PC-3 (cell line): ENCODE measurements at regions not wholly inside any gene's neighbourhood (a gene's known extent, or its start where the extent isn't known, plus 50 kb on each side); places are given as distances from the start of the nearest gene placed in this dataset.

Experiments used
- ATAC-seq: fragments of 200-7000 bp; cut with Tn5 transposase; 2 replicates; pipeline ENCODE4 v1.9.1; 2020; ENCODE audit warnings: mild to moderate bottlenecking, moderate library complexity
- BruUV-seq: library from RNA; stranded (reverse); fragments of 400-500 nt; replicated peaks from 2 replicates; lab custom pipeline; 2021; lab: Mats Ljungman, UMichigan
- CTCF ChIA-PET: fragments of 300-600 bp; sonication (Branson Sonifier 250); formaldehyde crosslinking; loops from one replicate; lab custom pipeline; 2022; ENCODE audit warnings: antibody characterized with exemption; lab: Charles Lee
- POLR2A ChIA-PET: fragments of 300-600 bp; sonication (Branson Sonifier 250); formaldehyde crosslinking; loops from one replicate; lab custom pipeline; 2022; ENCODE audit warnings: antibody characterized with exemption; ENCODE audit not compliant: unreplicated experiment; lab: Charles Lee
- DNase-seq: peaks from one replicate; pipeline ENCODE4 v3.0.0-alpha.2; 2015
- H2AFZ ChIP-seq: fragments of 300-600 bp; sonication (generic); 2 replicates; pipeline ENCODE4 v1.6.0; 2016; ENCODE audit warnings: antibody characterized with exemption, low read length
- H3F3A ChIP-seq: fragments of 300-600 bp; sonication (generic); one replicate; pipeline ENCODE4 v1.6.0; 2017; ENCODE audit warnings: antibody characterized with exemption, low read length, control low read depth, mild to moderate bottlenecking; ENCODE audit not compliant: unreplicated experiment
- H3K27ac ChIP-seq: fragments of 300-600 bp; sonication (generic); 2 replicates; pipeline ENCODE4 v1.5.1; 2016; ENCODE audit warnings: mild to moderate bottlenecking, low read length
- H3K27me3 ChIP-seq: fragments of 300-600 bp; sonication (generic); 2 replicates; pipeline ENCODE4 v1.6.1; 2016; ENCODE audit warnings: low read length, mixed read lengths
- H3K36me3 ChIP-seq: fragments of 300-600 bp; sonication (generic); 2 replicates; pipeline ENCODE4 v1.6.1; 2016; ENCODE audit warnings: low read depth, mixed run types, low read length, mixed read lengths
- H3K4me1 ChIP-seq: fragments of 300-600 bp; sonication (generic); 2 replicates; pipeline ENCODE4 v1.5.1; 2016; ENCODE audit warnings: low read length; ENCODE audit not compliant: insufficient read depth
- H3K4me2 ChIP-seq: fragments of 300-600 bp; sonication (generic); 2 replicates; pipeline ENCODE4 v1.6.0; 2016; ENCODE audit warnings: low read length
- H3K4me3 ChIP-seq: fragments of 300-600 bp; sonication (generic); 2 replicates; pipeline ENCODE4 v1.5.1; 2016; ENCODE audit warnings: mild to moderate bottlenecking, low read length, mixed read lengths
- H3K79me2 ChIP-seq: fragments of 300-600 bp; sonication (generic); 2 replicates; pipeline ENCODE4 v1.6.1; 2017; ENCODE audit warnings: low read length, mixed read lengths
- H3K9ac ChIP-seq: fragments of 300-600 bp; sonication (generic); 2 replicates; pipeline ENCODE4 v1.6.0; 2016; ENCODE audit warnings: mild to moderate bottlenecking, low read length
- H3K9me2 ChIP-seq: fragments of 300-600 bp; sonication (generic); replicated peaks from 2 replicates; pipeline ENCODE4 v1.6.1; 2016; ENCODE audit warnings: mixed run types, low read length, mixed read lengths
- H3K9me3 ChIP-seq: fragments of 300-600 bp; sonication (generic); 2 replicates; pipeline ENCODE4 v1.6.1; 2016; ENCODE audit warnings: low read length, mixed read lengths
- H4K20me1 ChIP-seq: fragments of 300-600 bp; sonication (generic); 2 replicates; pipeline ENCODE4 v1.6.1; 2016; ENCODE audit warnings: low read length, mixed read lengths
- EZH2 ChIP-seq: fragments of 300-600 bp; sonication (generic); IDR thresholded peaks from one replicate; pipeline ENCODE4 v1.6.1; 2017; ENCODE audit warnings: antibody characterized with exemption, mild to moderate bottlenecking, low read length; ENCODE audit not compliant: unreplicated experiment
- EZH2phosphoT487 ChIP-seq: fragments of 300-600 bp; sonication (generic); IDR thresholded peaks from 2 replicates; pipeline ENCODE4 v1.6.1; 2018; ENCODE audit warnings: mild to moderate bottlenecking, antibody characterized with exemption, low read length, borderline replicate concordance
- intact Hi-C: fragments of 100-400 bp; cut with micrococcal nuclease; formaldehyde crosslinking; loops from 2 replicates; pipeline ENCODE4 v1.9.0; 2023
- TF ChIP-seq, protein P1 (sequence below): fragments of 300-600 bp; sonication (generic); conservative IDR thresholded peaks from 2 replicates; pipeline ENCODE4 v1.5.1; 2017; ENCODE audit warnings: antibody characterized with exemption, low read depth, mild to moderate bottlenecking, low read length

GRCh38 chr10:121409466-121410104 lies 188.7 kb downstream of the FGFR2 start:
- CTCF ChIA-PET, result no interaction called here
- no peak overlapping the region for H3K4me2 ChIP-seq
- no peak overlapping the region for H3K27ac ChIP-seq

DNA sequence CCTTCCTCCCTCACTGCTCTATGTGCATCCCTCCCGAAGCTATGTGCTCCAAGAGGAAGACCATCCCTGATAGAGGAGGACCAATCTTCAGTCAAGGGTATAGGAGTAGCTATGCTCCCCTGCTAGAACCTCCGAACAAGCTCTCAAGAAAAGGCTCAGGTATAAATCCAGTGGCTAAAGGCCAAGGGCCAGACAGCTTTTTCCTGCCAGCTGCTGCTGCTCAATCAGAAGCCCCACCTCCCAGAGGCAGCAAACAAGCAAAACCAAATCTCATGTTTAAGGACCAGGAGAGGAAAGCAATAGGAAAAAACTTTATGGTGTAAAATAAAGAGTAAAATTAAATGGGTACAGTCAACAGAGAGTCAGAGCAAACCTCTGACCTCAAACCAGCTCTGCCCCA lies 187.2 kb downstream of the FGFR2 start:
- no peaks in the 10 kb centered on the region for H3K9me3 ChIP-seq
- no peak overlapping the region for H3K4me2 ChIP-seq
- POLR2A ChIA-PET, result no interaction called here
- H3K79me2 ChIP-seq, result no peaks in the 10 kb centered on the region
- H3K27me3 ChIP-seq, result peaks cover 12% of the 10 kb centered on the region
- CTCF ChIA-PET, result no interaction called here
- no peaks in the 10 kb centered on the region for H3F3A ChIP-seq
- TF ChIP-seq, protein P1, sequence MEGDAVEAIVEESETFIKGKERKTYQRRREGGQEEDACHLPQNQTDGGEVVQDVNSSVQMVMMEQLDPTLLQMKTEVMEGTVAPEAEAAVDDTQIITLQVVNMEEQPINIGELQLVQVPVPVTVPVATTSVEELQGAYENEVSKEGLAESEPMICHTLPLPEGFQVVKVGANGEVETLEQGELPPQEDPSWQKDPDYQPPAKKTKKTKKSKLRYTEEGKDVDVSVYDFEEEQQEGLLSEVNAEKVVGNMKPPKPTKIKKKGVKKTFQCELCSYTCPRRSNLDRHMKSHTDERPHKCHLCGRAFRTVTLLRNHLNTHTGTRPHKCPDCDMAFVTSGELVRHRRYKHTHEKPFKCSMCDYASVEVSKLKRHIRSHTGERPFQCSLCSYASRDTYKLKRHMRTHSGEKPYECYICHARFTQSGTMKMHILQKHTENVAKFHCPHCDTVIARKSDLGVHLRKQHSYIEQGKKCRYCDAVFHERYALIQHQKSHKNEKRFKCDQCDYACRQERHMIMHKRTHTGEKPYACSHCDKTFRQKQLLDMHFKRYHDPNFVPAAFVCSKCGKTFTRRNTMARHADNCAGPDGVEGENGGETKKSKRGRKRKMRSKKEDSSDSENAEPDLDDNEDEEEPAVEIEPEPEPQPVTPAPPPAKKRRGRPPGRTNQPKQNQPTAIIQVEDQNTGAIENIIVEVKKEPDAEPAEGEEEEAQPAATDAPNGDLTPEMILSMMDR, result no peak
- no peak for TF ChIP-seq EZH2phosphoT487
- no peak for TF ChIP-seq EZH2
- DNase-seq, result no peak
- no peaks in the 10 kb centered on the region for H3K4me1 ChIP-seq
- H3K36me3 ChIP-seq, result no peaks in the 10 kb centered on the region
- ATAC-seq, result no peak
- H3K9me2 ChIP-seq, result no peaks in the 10 kb centered on the region
- no TSS peak for BruUV-seq
- no peaks in the 10 kb centered on the region for H4K20me1 ChIP-seq
- no peak overlapping the region for H3K9ac ChIP-seq
- no peak overlapping the region for H3K27ac ChIP-seq
- intact Hi-C loops, result no loop called here
- H2AFZ ChIP-seq, result no peak overlapping the region
- H3K4me3 ChIP-seq, result no peak overlapping the region

More at GRCh38 chr10:121409466-121410104, 188.7 kb downstream of the FGFR2 start:
- H3K9ac ChIP-seq, result no peak overlapping the region
- no peaks in the 10 kb centered on the region for H3K9me3 ChIP-seq
- intact Hi-C loops, result no loop called here
- H3K79me2 ChIP-seq, result no peaks in the 10 kb centered on the region
- H3K4me1 ChIP-seq, result no peaks in the 10 kb centered on the region
- no peaks in the 10 kb centered on the region for H4K20me1 ChIP-seq
- H3K27me3 ChIP-seq, result peaks cover 12% of the 10 kb centered on the region
- no peak overlapping the region for H2AFZ ChIP-seq
- no peaks in the 10 kb centered on the region for H3K36me3 ChIP-seq
- DNase-seq, result no peak
- TF ChIP-seq, protein P1, result no peak
- no peak for TF ChIP-seq EZH2
- no TSS peak for BruUV-seq
- POLR2A ChIA-PET, result no interaction called here
- H3F3A ChIP-seq, result no peaks in the 10 kb centered on the region
- H3K9me2 ChIP-seq, result no peaks in the 10 kb centered on the region
- ATAC-seq, result no peak
- H3K4me3 ChIP-seq, result no peak overlapping the region

GRCh38 chr10:121413951-121414350 lies 184.3 kb downstream of the FGFR2 start:
- ATAC-seq (no peak), DNase-seq (no peak)
- no peaks in the 10 kb centered on the region for H3K79me2 ChIP-seq
- H3K4me3 ChIP-seq, result no peak overlapping the region
- H3K27me3 ChIP-seq, result 0 out of 2 replicates have a peak, but pooled peaks cover 2% of the 10 kb centered on the region
- H3K9ac ChIP-seq, result no peak overlapping the region
- no peak overlapping the region for H3K27ac ChIP-seq
- H3K4me2 ChIP-seq, result no peak overlapping the region
- H3F3A ChIP-seq, result no peaks in the 10 kb centered on the region
- TF ChIP-seq, protein P1, result no peak
- TF ChIP-seq EZH2phosphoT487, result no peak
- no peak for TF ChIP-seq EZH2
- H4K20me1 ChIP-seq, result no peaks in the 10 kb centered on the region
- intact Hi-C loops, result no loop called here
- no peaks in the 10 kb centered on the region for H3K4me1 ChIP-seq
- H3K9me2 ChIP-seq, result no peaks in the 10 kb centered on the region
- POLR2A ChIA-PET, result no interaction called here
- H3K36me3 ChIP-seq, result no peaks in the 10 kb centered on the region
- CTCF ChIA-PET, result no interaction called here
- no TSS peak for BruUV-seq
- no peak overlapping the region for H2AFZ ChIP-seq
- H3K9me3 ChIP-seq, result no peaks in the 10 kb centered on the region
